ENCODE measurements at regions not wholly inside any gene's neighbourhood (a gene's known extent, or its start where the extent isn't known, plus 50 kb on each side); places are given as distances from the start of the nearest gene placed in this dataset.

DNA sequence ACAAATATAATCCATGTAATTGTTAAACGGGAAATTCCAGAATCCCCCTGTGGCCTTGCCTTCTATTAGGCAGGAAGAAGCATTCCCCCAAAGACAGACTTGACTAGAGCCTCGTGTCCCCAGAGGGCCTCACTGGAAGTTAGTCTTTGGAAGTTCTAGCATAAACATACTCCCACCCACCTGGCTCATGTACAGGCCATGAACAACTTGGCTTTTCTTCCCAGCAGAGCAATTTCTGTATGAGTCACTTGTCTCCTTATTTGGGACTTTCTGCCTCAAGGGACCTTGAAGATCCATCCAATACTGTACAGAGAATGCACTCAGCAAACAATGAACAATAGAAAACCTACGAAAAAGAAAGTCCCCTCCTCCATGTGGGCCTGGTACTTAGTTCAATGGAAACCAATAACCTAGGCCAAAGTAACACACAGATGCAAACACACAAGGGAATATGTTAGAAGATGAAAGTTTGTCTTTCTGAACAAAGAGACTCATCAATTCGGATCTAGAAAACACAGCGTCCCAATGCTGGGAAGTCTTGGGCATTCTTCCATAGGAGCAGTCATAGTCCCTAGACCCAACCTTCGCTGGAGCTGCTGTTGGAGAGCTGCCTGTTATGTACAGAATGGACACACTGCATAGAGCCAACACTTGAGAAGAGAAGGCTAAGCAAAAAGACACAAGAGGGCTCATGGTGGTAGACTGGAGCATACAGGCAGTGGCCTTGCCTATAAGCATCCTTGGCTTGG, 303.5 kb downstream of the HRH4 start:
- H3K27ac Mint-ChIP-seq, result peak overlapping the region in 2 of 3 experiments; percentile 74
- H3K27me3 Mint-ChIP-seq (ENCODE audit: low read depth), result no peaks in the 10 kb centered on the region
- H3K36me3 Mint-ChIP-seq (ENCODE audit: low read depth), result no peaks in the 10 kb centered on the region
- H3K4me3 Mint-ChIP-seq, result no peak overlapping the region
- TF ChIP-seq, protein P1, sequence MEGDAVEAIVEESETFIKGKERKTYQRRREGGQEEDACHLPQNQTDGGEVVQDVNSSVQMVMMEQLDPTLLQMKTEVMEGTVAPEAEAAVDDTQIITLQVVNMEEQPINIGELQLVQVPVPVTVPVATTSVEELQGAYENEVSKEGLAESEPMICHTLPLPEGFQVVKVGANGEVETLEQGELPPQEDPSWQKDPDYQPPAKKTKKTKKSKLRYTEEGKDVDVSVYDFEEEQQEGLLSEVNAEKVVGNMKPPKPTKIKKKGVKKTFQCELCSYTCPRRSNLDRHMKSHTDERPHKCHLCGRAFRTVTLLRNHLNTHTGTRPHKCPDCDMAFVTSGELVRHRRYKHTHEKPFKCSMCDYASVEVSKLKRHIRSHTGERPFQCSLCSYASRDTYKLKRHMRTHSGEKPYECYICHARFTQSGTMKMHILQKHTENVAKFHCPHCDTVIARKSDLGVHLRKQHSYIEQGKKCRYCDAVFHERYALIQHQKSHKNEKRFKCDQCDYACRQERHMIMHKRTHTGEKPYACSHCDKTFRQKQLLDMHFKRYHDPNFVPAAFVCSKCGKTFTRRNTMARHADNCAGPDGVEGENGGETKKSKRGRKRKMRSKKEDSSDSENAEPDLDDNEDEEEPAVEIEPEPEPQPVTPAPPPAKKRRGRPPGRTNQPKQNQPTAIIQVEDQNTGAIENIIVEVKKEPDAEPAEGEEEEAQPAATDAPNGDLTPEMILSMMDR (IDR thresholded peaks at IDR 0.05; ENCODE audit: unreplicated experiment in 3 of 3), result no peak
- peaks cover 18% of the 10 kb centered on the region for H3K9me3 Mint-ChIP-seq
- H3K4me1 Mint-ChIP-seq, result peaks cover 26% of the 10 kb centered on the region

DNA sequence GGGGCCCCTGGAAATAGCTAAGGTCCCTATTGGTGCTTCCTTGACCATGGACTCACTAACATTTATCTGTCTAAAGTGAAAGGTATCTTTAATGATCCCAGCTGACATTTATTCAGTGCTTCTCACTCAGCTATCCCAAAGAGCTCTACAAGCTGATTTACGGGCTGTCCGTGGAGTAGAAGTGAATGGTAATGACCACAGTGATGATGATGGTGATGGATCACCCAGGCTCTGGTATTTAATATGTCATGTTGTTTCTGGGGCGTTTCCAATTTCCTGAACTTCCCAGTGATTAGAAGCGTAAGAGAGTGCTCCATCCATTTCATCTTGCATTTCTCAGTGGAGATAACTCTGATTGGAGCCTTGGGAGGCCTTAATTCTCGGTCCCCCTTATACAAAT, 304.3 kb downstream of the HRH4 start:
- TF ChIP-seq, protein P1 (IDR thresholded peaks at IDR 0.05; ENCODE audit: unreplicated experiment in 3 of 3), result no peak
- Mint-ChIP-seq H3K27ac (peak overlapping the region in 2 of 3 experiments; percentile 34 to 56), H3K4me1 (peaks cover 26% of the 10 kb centered on the region), H3K9me3 (peaks cover 18% of the 10 kb centered on the region), H3K36me3 (ENCODE audit: low read depth) (no peaks in the 10 kb centered on the region), H3K27me3 (ENCODE audit: low read depth) (no peaks in the 10 kb centered on the region), H3K4me3 (no peak overlapping the region)

DNA sequence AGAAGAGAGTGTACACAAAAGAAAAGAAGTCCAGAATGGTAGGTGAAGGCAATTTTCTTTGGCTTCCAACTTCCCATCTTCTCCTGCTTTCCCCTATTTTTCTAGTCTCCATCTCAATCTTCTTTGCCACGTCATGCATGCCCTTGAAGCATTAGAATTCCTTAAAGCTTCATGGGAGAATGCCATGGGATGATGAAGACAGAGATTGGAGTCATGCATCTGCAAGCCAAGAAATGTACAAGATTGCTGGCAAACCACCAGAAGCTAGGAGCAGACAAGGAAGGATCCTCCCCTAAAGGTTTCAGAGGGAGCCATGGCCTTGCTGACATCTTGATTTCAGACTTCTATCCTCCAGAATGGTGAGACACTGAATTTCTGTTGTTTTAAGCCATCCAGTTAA, 305.9 kb downstream of the HRH4 start:
- TF ChIP-seq, protein P1 (IDR thresholded peaks at IDR 0.05; ENCODE audit: unreplicated experiment in 3 of 3), result no peak
- no peak overlapping the region for H3K4me3 Mint-ChIP-seq
- H3K4me1 Mint-ChIP-seq, result peaks cover 26% of the 10 kb centered on the region
- no peak overlapping the region for H3K27ac Mint-ChIP-seq
- H3K9me3 Mint-ChIP-seq, result peaks cover 11% of the 10 kb centered on the region
- no peaks in the 10 kb centered on the region for H3K36me3 Mint-ChIP-seq (ENCODE audit: low read depth)
- no peaks in the 10 kb centered on the region for H3K27me3 Mint-ChIP-seq (ENCODE audit: low read depth)

DNA sequence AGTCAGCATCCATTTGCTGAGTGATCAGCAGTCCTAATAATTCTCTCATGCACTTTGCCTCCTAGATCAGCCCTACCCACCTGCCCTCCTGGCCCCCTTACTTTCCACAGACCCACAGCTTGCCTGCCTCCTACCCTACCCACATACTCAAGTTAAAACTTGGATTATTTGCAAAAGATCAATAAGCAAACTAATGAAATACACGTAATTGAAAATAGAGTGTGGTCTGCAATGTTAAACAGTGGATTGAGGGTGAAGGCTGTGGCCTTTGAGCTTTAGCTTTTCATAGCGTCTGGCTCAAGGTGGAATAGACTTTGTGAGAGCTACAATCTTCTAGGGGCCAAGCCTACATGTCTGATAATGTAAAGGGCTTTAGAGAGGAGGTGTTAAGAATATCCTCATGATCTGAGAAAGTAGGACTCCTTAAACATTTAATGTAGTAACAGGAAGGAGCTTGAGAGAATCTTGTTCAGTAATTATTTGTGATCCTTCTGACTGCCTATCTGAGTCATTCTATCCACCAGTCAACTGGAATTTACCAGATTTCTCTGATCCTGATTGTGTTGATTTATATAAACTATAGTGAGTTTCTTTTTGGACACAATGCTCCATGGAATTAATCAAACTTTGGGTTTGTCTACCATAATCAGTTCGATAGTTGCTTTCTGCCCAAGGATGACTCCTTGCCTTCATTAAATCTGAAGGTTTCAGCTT, 310.0 kb downstream of the HRH4 start:
- TF ChIP-seq, protein P1 (IDR thresholded peaks at IDR 0.05; ENCODE audit: unreplicated experiment in 3 of 3), result no peak
- Mint-ChIP-seq H3K4me3 (no peak overlapping the region), H3K27ac (no peak overlapping the region), H3K36me3 (ENCODE audit: low read depth) (no peaks in the 10 kb centered on the region), H3K27me3 (ENCODE audit: low read depth) (no peaks in the 10 kb centered on the region), H3K4me1 (no peaks in the 10 kb centered on the region), H3K9me3 (peaks cover 3% of the 10 kb centered on the region)

DNA sequence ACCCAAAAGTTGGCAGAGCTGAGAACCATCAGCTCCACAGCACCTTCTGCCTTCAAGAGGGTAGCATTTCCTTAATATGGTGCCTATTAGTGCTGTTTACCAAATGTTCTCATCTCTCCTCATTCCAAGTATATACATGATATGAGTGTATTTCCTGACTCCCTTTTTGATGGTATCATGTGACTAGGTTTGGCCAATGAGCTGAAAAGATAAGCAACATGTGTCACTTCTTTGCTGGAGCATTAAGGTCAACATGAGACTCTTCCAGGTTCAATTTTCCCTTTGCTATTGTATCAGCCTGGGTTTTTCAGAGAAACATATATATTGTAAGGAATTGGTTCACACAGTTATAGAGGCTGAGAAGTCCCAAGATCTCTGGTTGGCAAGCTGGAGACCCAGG, 310.9 kb downstream of the HRH4 start:
- Mint-ChIP-seq H3K4me3 (no peak overlapping the region), H3K27ac (no peak overlapping the region), H3K4me1 (no peaks in the 10 kb centered on the region), H3K27me3 (ENCODE audit: low read depth) (no peaks in the 10 kb centered on the region), H3K9me3 (peaks cover 3% of the 10 kb centered on the region), H3K36me3 (ENCODE audit: low read depth) (no peaks in the 10 kb centered on the region)
- TF ChIP-seq, protein P1 (IDR thresholded peaks at IDR 0.05; ENCODE audit: unreplicated experiment in 3 of 3), result no peak
